ENCODE measurements at regions not wholly inside any gene's neighbourhood (a gene's known extent, or its start where the extent isn't known, plus 50 kb on each side); places are given as distances from the start of the nearest gene placed in this dataset.
A peak's percentile ranks its signal among the peaks of the same experiment; 100 is the strongest.

DNA sequence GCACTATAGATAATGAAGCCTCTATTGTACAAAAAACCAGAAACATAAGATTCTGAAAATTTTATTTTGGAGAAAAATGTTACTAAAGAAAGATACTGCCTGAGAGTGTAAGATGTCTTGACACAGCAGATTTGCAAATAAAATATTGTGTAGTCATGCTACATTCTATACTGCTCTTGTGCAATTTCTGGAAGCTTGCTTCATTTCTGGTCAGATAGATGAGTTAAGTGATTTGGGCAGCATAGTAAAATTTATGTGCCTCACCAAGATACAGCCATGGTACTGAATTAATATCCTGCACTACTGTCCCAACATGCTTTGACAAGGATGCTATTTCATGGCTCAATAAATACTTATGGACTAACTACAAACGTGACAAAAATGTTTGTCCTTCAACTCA, 55.1 kb upstream of the STARD13 start:
- no peak for DNase-seq (ENCODE audit: low read depth, low spot score)
- TF ChIP-seq CTCF (IDR thresholded peaks at IDR 0.05; ENCODE audit: low read depth, low read length): no peak
- no peak overlapping the region for H3K4me3 ChIP-seq (ENCODE audit: low read depth, low read length)
- in situ Hi-C loops (cut with HindIII; ENCODE audit: low sequenced_read_pairs): no loop called here

DNA sequence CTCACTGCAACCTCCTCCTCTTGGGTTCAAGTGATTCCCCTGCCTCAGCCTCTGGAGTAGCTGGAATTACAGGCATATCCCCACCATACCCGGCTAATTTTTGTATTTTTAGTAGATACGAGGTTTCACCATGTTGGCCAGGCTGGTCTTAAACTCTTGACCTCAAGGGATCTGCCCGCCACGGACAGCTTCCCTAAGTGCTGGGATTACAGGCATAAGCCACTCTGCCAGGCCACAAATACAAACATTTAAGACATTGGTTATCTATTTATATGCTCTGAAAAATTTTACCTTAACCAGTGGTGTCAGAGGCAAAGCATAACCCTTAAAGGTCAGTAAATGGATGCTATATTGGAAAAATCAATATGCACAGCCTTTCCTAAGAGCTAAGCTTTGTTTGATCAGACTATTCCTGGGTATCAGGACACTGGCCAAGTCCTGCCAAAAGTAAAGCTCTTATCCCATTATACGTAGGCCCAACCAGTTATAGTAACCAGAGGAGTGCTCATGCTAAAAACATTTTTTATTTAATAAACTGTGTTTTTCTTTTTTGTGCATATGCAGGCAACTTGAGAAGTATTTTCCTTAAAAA, 56.4 kb upstream of the STARD13 start:
- no peak overlapping the region for H3K4me3 ChIP-seq (ENCODE audit: low read depth, low read length)
- DNase-seq (ENCODE audit: low read depth, low spot score): no peak
- TF ChIP-seq CTCF (IDR thresholded peaks at IDR 0.05; ENCODE audit: low read depth, low read length): no peak
- in situ Hi-C loops (cut with HindIII; ENCODE audit: low sequenced_read_pairs): no loop called here

GRCh38 chr13:33345842-33346241, 60.3 kb upstream of the STARD13 start:
- no peak for DNase-seq (ENCODE audit: low read depth, low spot score)
- in situ Hi-C loops (cut with HindIII; ENCODE audit: low sequenced_read_pairs): no loop called here
- H3K4me3 ChIP-seq (ENCODE audit: low read depth, low read length): no peak overlapping the region
- no peak for TF ChIP-seq CTCF (IDR thresholded peaks at IDR 0.05; ENCODE audit: low read depth, low read length)

DNA sequence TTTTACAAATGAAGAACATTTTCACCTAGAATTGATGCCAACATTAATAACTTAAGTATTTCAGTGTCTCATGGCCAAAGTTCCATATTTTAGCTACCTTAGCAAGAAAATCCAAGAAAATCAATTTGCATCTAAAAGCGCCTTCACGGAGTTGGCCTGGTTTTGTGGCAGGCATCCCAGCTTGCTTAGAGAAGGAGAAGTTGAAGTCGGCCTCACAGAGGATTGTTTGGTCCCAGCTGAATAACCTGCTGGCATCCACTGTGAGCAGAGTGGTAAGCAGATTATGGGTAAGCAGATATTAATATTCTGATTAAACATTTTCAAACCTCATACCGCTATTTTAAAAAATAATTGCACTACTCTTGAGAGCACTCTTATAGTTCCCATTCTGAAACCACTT, 62.3 kb upstream of the STARD13 start:
- DNase-seq (ENCODE audit: low read depth, low spot score): peak; percentile 7
- in situ Hi-C loops (cut with HindIII; ENCODE audit: low sequenced_read_pairs): no loop called here
- H3K4me3 ChIP-seq (ENCODE audit: low read depth, low read length): no peak overlapping the region
- TF ChIP-seq CTCF (IDR thresholded peaks at IDR 0.05; ENCODE audit: low read depth, low read length): no peak

DNA sequence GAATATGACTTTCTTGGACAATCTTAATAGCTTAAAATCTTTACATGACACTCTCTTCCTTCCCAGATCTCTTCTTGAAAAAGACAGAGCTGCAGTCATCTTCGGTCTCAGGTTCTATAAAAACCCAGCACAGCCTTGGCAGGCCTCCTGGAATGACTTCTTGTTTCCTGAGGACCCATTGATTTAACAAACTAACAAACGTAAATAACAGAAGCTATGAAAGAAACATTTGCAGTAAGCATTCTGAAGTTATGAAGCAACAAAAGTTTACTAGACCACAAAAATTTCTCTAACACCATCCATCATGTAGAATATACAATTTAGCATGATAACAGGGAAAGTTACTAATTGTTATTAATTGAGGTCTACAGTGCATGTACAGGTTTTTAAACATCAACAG, 62.8 kb upstream of the STARD13 start:
- in situ Hi-C loops (cut with HindIII; ENCODE audit: low sequenced_read_pairs): no loop called here
- DNase-seq (ENCODE audit: low read depth, low spot score): peak; percentile 33
- H3K4me3 ChIP-seq (ENCODE audit: low read depth, low read length): no peak overlapping the region
- no peak for TF ChIP-seq CTCF (IDR thresholded peaks at IDR 0.05; ENCODE audit: low read depth, low read length)

DNA sequence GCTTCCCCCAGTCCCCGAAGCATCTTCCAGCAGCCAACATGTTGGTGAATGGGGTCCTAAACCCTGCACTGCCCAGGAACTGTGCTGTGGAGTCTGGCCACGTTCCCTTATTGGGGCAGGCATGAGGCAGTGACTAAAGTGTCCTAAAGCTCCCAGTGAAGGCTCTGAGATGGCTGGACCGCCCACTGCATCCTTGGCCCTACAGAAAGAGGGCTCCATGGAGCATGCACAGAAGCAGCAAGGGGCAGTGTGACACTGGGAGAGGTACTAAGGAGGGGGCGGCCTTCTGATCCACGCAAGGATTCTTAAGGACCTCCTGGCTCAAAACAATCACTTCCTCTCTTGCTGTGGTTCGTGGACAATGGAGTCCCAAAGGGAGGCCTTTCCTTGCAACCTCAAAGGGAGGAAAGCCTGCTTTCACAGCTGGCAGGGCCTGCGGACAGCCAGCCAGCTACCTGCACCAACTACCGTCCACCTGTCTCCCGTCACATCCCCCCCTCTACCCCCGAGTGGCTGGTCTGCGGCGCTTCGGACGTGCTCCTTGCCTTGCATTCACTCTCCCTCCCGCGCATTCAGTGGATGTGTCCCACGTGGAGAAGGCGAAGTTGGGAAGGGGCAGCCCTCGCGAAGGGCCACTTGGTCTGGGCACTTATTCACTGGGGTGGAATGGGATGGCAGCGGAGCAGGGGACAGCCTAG, 63.9 kb upstream of the STARD13 start:
- TF ChIP-seq CTCF (IDR thresholded peaks at IDR 0.05; ENCODE audit: low read depth, low read length): no peak
- H3K4me3 ChIP-seq (ENCODE audit: low read depth, low read length): peak overlapping the region; percentile 73
- in situ Hi-C loops (cut with HindIII; ENCODE audit: low sequenced_read_pairs): no loop called here
- DNase-seq (ENCODE audit: low read depth, low spot score): no peak

All from astrocyte of the spinal cord (primary cell).